ENCODE measurements at regions not wholly inside any gene's neighbourhood (a gene's known extent, or its start where the extent isn't known, plus 50 kb on each side); places are given as distances from the start of the nearest gene placed in this dataset.
"Not testable (repeated sequence)": the region's sequence is repeated elsewhere in the genome, so short reads cannot be mapped to it uniquely, and the experiment has no call there.

GRCh38 chr6:106866875-106867658 lies 107.5 kb downstream of the CD24 start:
- DNase-seq (ENCODE audit: low read depth) = no peak
- Histone ChIP-seq H3K4me3 (ENCODE audit: low read length) (no peak overlapping the region), H3K36me3 (ENCODE audit: control insufficient read depth, insufficient read depth, low read length, severe bottlenecking) (no peaks in the 10 kb centered on the region), H3K9me3 (ENCODE audit: control insufficient read depth, low read length) (no peaks in the 10 kb centered on the region), H3K9ac (ENCODE audit: low read length) (no peak overlapping the region), H3K27me3 (replicated peaks; ENCODE audit: control insufficient read depth, insufficient read depth, low read length) (peaks cover 27% of the 10 kb centered on the region), H3K4me1 (ENCODE audit: control insufficient read depth, insufficient read depth, low read length) (no peaks in the 10 kb centered on the region)

GRCh38 chr6:106862858-106863257 lies 111.7 kb downstream of the CD24 start:
- Histone ChIP-seq H3K9ac (ENCODE audit: low read length) (no peak overlapping the region), H3K4me3 (ENCODE audit: low read length) (no peak overlapping the region), H3K27me3 (replicated peaks; ENCODE audit: control insufficient read depth, insufficient read depth, low read length) (peaks cover 27% of the 10 kb centered on the region), H3K9me3 (ENCODE audit: control insufficient read depth, low read length) (peaks cover 5% of the 10 kb centered on the region), H3K4me1 (ENCODE audit: control insufficient read depth, insufficient read depth, low read length) (no peaks in the 10 kb centered on the region), H3K36me3 (ENCODE audit: control insufficient read depth, insufficient read depth, low read length, severe bottlenecking) (no peaks in the 10 kb centered on the region)
- no peak for DNase-seq (ENCODE audit: low read depth)

- no peaks in the 10 kb centered on the region for H3K4me1 ChIP-seq (ENCODE audit: control insufficient read depth, insufficient read depth, low read length)
- no peak overlapping the region for H3K4me3 ChIP-seq (ENCODE audit: low read length)
- no peak for DNase-seq (ENCODE audit: low read depth)
- peaks cover 5% of the 10 kb centered on the region for H3K9me3 ChIP-seq (ENCODE audit: control insufficient read depth, low read length)
- H3K36me3 ChIP-seq (ENCODE audit: control insufficient read depth, insufficient read depth, low read length, severe bottlenecking) = no peaks in the 10 kb centered on the region
- peaks cover 14% of the 10 kb centered on the region for H3K27me3 ChIP-seq (replicated peaks; ENCODE audit: control insufficient read depth, insufficient read depth, low read length)
- no peak overlapping the region for H3K9ac ChIP-seq (ENCODE audit: low read length)
These were observed 113.6 kb downstream of the CD24 start for GRCh38 chr6:106860940-106861339.

- peak; percentile 9 for DNase-seq (ENCODE audit: low read depth)
- H3K4me1 ChIP-seq (ENCODE audit: control insufficient read depth, insufficient read depth, low read length) = no peaks in the 10 kb centered on the region
- H3K36me3 ChIP-seq (ENCODE audit: control insufficient read depth, insufficient read depth, low read length, severe bottlenecking) = no peaks in the 10 kb centered on the region
- peaks cover 5% of the 10 kb centered on the region for H3K9me3 ChIP-seq (ENCODE audit: control insufficient read depth, low read length)
- H3K9ac ChIP-seq (ENCODE audit: low read length) = no peak overlapping the region
- no peak overlapping the region for H3K4me3 ChIP-seq (ENCODE audit: low read length)
- H3K27me3 ChIP-seq (replicated peaks; ENCODE audit: control insufficient read depth, insufficient read depth, low read length) = no peaks in the 10 kb centered on the region
These were observed 115.9 kb downstream of the CD24 start for GRCh38 chr6:106858653-106859092.

- Histone ChIP-seq H3K36me3 (ENCODE audit: control insufficient read depth, insufficient read depth, low read length, severe bottlenecking) (no peaks in the 10 kb centered on the region), H3K4me1 (ENCODE audit: control insufficient read depth, insufficient read depth, low read length) (no peaks in the 10 kb centered on the region), H3K27me3 (replicated peaks; ENCODE audit: control insufficient read depth, insufficient read depth, low read length) (no peaks in the 10 kb centered on the region), H3K9ac (ENCODE audit: low read length) (no peak overlapping the region), H3K9me3 (ENCODE audit: control insufficient read depth, low read length) (peaks cover 5% of the 10 kb centered on the region), H3K4me3 (ENCODE audit: low read length) (no peak overlapping the region)
- DNase-seq (ENCODE audit: low read depth) = no peak
These were observed 116.5 kb downstream of the CD24 start for GRCh38 chr6:106857771-106858652.

GRCh38 chr6:106857310-106857709 lies 117.2 kb downstream of the CD24 start:
- not testable (repeated sequence) for DNase-seq (ENCODE audit: low read depth); H3K9me3 ChIP-seq (ENCODE audit: control insufficient read depth, low read length); H3K36me3 ChIP-seq (ENCODE audit: control insufficient read depth, insufficient read depth, low read length, severe bottlenecking); H3K9ac ChIP-seq (ENCODE audit: low read length); H3K4me3 ChIP-seq (ENCODE audit: low read length); H3K27me3 ChIP-seq (replicated peaks; ENCODE audit: control insufficient read depth, insufficient read depth, low read length); H3K4me1 ChIP-seq (ENCODE audit: control insufficient read depth, insufficient read depth, low read length)

GRCh38 chr6:106856227-106856874 lies 118.2 kb downstream of the CD24 start:
- Histone ChIP-seq H3K9ac (ENCODE audit: low read length) (no peak overlapping the region), H3K9me3 (ENCODE audit: control insufficient read depth, low read length) (peaks cover 15% of the 10 kb centered on the region), H3K4me3 (ENCODE audit: low read length) (no peak overlapping the region), H3K36me3 (ENCODE audit: control insufficient read depth, insufficient read depth, low read length, severe bottlenecking) (no peaks in the 10 kb centered on the region), H3K27me3 (replicated peaks; ENCODE audit: control insufficient read depth, insufficient read depth, low read length) (peaks cover 9% of the 10 kb centered on the region), H3K4me1 (ENCODE audit: control insufficient read depth, insufficient read depth, low read length) (no peaks in the 10 kb centered on the region)
- no peak for DNase-seq (ENCODE audit: low read depth)

- Histone ChIP-seq H3K9ac (ENCODE audit: low read length) (no peak overlapping the region), H3K36me3 (ENCODE audit: control insufficient read depth, insufficient read depth, low read length, severe bottlenecking) (no peaks in the 10 kb centered on the region), H3K9me3 (ENCODE audit: control insufficient read depth, low read length) (peaks cover 11% of the 10 kb centered on the region), H3K4me3 (ENCODE audit: low read length) (no peak overlapping the region), H3K27me3 (replicated peaks; ENCODE audit: control insufficient read depth, insufficient read depth, low read length) (peaks cover 9% of the 10 kb centered on the region), H3K4me1 (ENCODE audit: control insufficient read depth, insufficient read depth, low read length) (no peaks in the 10 kb centered on the region)
- no peak for DNase-seq (ENCODE audit: low read depth)
These were observed 119.4 kb downstream of the CD24 start for GRCh38 chr6:106855117-106855516.

GRCh38 chr6:106849676-106850332 lies 124.7 kb downstream of the CD24 start:
- peaks cover 11% of the 10 kb centered on the region for H3K9me3 ChIP-seq (ENCODE audit: control insufficient read depth, low read length)
- H3K9ac ChIP-seq (ENCODE audit: low read length) = no peak overlapping the region
- no peak overlapping the region for H3K4me3 ChIP-seq (ENCODE audit: low read length)
- no peaks in the 10 kb centered on the region for H3K4me1 ChIP-seq (ENCODE audit: control insufficient read depth, insufficient read depth, low read length)
- no peaks in the 10 kb centered on the region for H3K36me3 ChIP-seq (ENCODE audit: control insufficient read depth, insufficient read depth, low read length, severe bottlenecking)
- peaks cover 12% of the 10 kb centered on the region for H3K27me3 ChIP-seq (replicated peaks; ENCODE audit: control insufficient read depth, insufficient read depth, low read length)
- no peak for DNase-seq (ENCODE audit: low read depth)

- peaks cover 13% of the 10 kb centered on the region for H3K27me3 ChIP-seq (replicated peaks; ENCODE audit: control insufficient read depth, insufficient read depth, low read length)
- no peak overlapping the region for H3K9ac ChIP-seq (ENCODE audit: low read length)
- H3K4me3 ChIP-seq (ENCODE audit: low read length) = no peak overlapping the region
- peaks cover 11% of the 10 kb centered on the region for H3K9me3 ChIP-seq (ENCODE audit: control insufficient read depth, low read length)
- H3K4me1 ChIP-seq (ENCODE audit: control insufficient read depth, insufficient read depth, low read length) = no peaks in the 10 kb centered on the region
- no peak for DNase-seq (ENCODE audit: low read depth)
- no peaks in the 10 kb centered on the region for H3K36me3 ChIP-seq (ENCODE audit: control insufficient read depth, insufficient read depth, low read length, severe bottlenecking)
These were observed 125.4 kb downstream of the CD24 start for GRCh38 chr6:106849120-106849519.

GRCh38 chr6:106847116-106847515 lies 127.4 kb downstream of the CD24 start:
- no peak for DNase-seq (ENCODE audit: low read depth)
- Histone ChIP-seq H3K9ac (ENCODE audit: low read length) (no peak overlapping the region), H3K36me3 (ENCODE audit: control insufficient read depth, insufficient read depth, low read length, severe bottlenecking) (no peaks in the 10 kb centered on the region), H3K9me3 (ENCODE audit: control insufficient read depth, low read length) (peaks cover 3% of the 10 kb centered on the region), H3K4me1 (ENCODE audit: control insufficient read depth, insufficient read depth, low read length) (no peaks in the 10 kb centered on the region), H3K4me3 (ENCODE audit: low read length) (no peak overlapping the region), H3K27me3 (replicated peaks; ENCODE audit: control insufficient read depth, insufficient read depth, low read length) (peaks cover 14% of the 10 kb centered on the region)
